Panc1 (cell line): ENCODE measurements at regions not wholly inside any gene's neighbourhood (a gene's known extent, or its start where the extent isn't known, plus 50 kb on each side); places are given as distances from the start of the nearest gene placed in this dataset.

Experiments used
- ATAC-seq: fragments of 200-7000 bp; cut with Tn5 transposase; 2 replicates; pipeline ENCODE4 v1.9.1; 2020; ENCODE audit warnings: mild to moderate bottlenecking, moderate library complexity
- BruUV-seq: library from RNA; stranded (reverse); fragments of 400-500 nt; replicated peaks from 2 replicates; lab custom pipeline; 2021; lab: Mats Ljungman, UMichigan
- CTCF ChIA-PET: fragments of 300-600 bp; sonication (Branson Sonifier 250); formaldehyde crosslinking; loops from one replicate; lab custom pipeline; 2022; ENCODE audit warnings: antibody characterized with exemption; lab: Charles Lee
- POLR2A ChIA-PET: fragments of 300-600 bp; sonication (Branson Sonifier 250); formaldehyde crosslinking; loops from one replicate; lab custom pipeline; 2022; ENCODE audit warnings: antibody characterized with exemption; lab: Charles Lee
- DNase-seq: peaks from one replicate; pipeline ENCODE4 v3.0.0-alpha.2; 2010; ENCODE audit warnings: low read depth, low spot score
- H3K27ac ChIP-seq: 2 replicates; pipeline ENCODE4 v1.5.1; 2011; ENCODE audit warnings: mild to moderate bottlenecking, low read length, inconsistent platforms
- H3K27me3 ChIP-seq: fragments of 200-500 bp; sonication (Bioruptor generic); 2 replicates; pipeline ENCODE4 v1.6.0; 2014; ENCODE audit warnings: low read length, inconsistent platforms; ENCODE audit not compliant: control insufficient read depth, insufficient read depth
- H3K36me3 ChIP-seq: fragments of 200-500 bp; sonication (Bioruptor generic); 2 replicates; pipeline ENCODE4 v1.5.1; 2014; ENCODE audit warnings: inconsistent platforms, mild to moderate bottlenecking, low read length, moderate library complexity; ENCODE audit not compliant: control insufficient read depth, insufficient read depth
- H3K4me1 ChIP-seq: 2 replicates; pipeline ENCODE4 v1.5.1; 2011; ENCODE audit warnings: inconsistent platforms, mild to moderate bottlenecking, low read length, moderate library complexity; ENCODE audit not compliant: control insufficient read depth, insufficient read depth
- H3K4me3 ChIP-seq, 2 experiments: 2 replicates each; pipeline ENCODE4 v1.5.1; 2011 to 2012; ENCODE audit warnings: low read depth in 2 of 2, low read length in 2 of 2, mild to moderate bottlenecking in 2 of 2, inconsistent platforms in 1 of 2, moderate library complexity in 1 of 2
- H3K9me3 ChIP-seq: fragments of 200-500 bp; sonication (Bioruptor generic); 2 replicates; pipeline ENCODE4 v1.5.1; 2014; ENCODE audit warnings: low read depth, mild to moderate bottlenecking, inconsistent platforms, low read length, moderate library complexity; ENCODE audit not compliant: control insufficient read depth, insufficient read depth
- POLR2AphosphoS5 ChIP-seq: IDR thresholded peaks from 2 replicates; pipeline ENCODE4 v1.6.1; 2012; ENCODE audit warnings: mild to moderate bottlenecking, low read depth, low read length, moderate library complexity
- SIN3A ChIP-seq: IDR thresholded peaks from 2 replicates; pipeline ENCODE4 v1.6.1; 2012; ENCODE audit warnings: low read depth, mild to moderate bottlenecking, low read length, moderate library complexity, borderline replicate concordance; ENCODE audit not compliant: insufficient read depth
- TCF7L2 ChIP-seq: IDR thresholded peaks from 2 replicates; pipeline ENCODE4 v1.6.1; 2011; ENCODE audit warnings: mild to moderate bottlenecking, low read depth, low read length, inconsistent platforms
- in situ Hi-C: cut with HindIII; loops from 2 replicates; pipeline ENCODE4 v1.10.0; 2016; ENCODE audit warnings: low sequenced_read_pairs, low pct_unique_long_range_greater_than_20kb
- intact Hi-C: fragments of 100-400 bp; cut with micrococcal nuclease; formaldehyde crosslinking; loops from one replicate; pipeline ENCODE4 v1.10.0; 2022; ENCODE audit not compliant: unreplicated experiment
- TF ChIP-seq, protein P1 (sequence below): fragments of 450-650 bp; IDR thresholded peaks from 2 replicates; pipeline ENCODE4 v1.5.1; 2017; ENCODE audit warnings: mild to moderate bottlenecking
- TF ChIP-seq, protein P2 (sequence below), 2 experiments: IDR thresholded peaks; 2 replicates each; pipeline ENCODE4 v1.6.1; 2011 to 2012; ENCODE audit warnings: low read depth in 2 of 2, control low read depth in 1 of 2, low read length in 1 of 2, mild to moderate bottlenecking in 1 of 2, moderate library complexity in 1 of 2; ENCODE audit not compliant: insufficient read depth in 1 of 2

DNA sequence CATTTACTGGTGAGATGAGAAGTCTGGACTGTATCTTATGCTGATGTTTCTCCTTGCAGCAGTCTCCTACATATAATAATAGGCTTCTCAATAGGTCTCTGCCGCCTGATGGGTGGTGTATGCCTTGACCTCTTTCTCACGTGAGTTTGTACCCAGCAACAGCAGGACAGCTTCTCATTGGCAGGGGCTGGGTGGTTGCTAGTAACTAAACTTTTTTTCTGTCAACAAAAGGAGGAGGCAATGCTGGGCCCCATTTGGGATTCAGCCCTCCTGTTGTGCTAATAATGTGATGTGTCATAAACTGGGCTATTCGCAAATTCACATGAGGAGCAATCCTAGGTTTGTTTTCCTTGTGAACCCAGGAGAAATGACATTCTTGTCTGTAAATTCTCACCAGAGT, 533.6 kb downstream of the GATA3 start:
- BruUV-seq, result no TSS peak
- DNase-seq (no peak), ATAC-seq (no peak)
- Histone ChIP-seq H3K4me3 (no peak overlapping the region), H3K27me3 (no peaks in the 10 kb centered on the region), H3K36me3 (no peaks in the 10 kb centered on the region), H3K9me3 (no peaks in the 10 kb centered on the region), H3K4me1 (no peaks in the 10 kb centered on the region), H3K27ac (no peak overlapping the region)
- TF ChIP-seq, protein P1, sequence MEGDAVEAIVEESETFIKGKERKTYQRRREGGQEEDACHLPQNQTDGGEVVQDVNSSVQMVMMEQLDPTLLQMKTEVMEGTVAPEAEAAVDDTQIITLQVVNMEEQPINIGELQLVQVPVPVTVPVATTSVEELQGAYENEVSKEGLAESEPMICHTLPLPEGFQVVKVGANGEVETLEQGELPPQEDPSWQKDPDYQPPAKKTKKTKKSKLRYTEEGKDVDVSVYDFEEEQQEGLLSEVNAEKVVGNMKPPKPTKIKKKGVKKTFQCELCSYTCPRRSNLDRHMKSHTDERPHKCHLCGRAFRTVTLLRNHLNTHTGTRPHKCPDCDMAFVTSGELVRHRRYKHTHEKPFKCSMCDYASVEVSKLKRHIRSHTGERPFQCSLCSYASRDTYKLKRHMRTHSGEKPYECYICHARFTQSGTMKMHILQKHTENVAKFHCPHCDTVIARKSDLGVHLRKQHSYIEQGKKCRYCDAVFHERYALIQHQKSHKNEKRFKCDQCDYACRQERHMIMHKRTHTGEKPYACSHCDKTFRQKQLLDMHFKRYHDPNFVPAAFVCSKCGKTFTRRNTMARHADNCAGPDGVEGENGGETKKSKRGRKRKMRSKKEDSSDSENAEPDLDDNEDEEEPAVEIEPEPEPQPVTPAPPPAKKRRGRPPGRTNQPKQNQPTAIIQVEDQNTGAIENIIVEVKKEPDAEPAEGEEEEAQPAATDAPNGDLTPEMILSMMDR, result no peak
- no peak for TF ChIP-seq POLR2AphosphoS5
- TF ChIP-seq TCF7L2, result no peak
- TF ChIP-seq, protein P2, sequence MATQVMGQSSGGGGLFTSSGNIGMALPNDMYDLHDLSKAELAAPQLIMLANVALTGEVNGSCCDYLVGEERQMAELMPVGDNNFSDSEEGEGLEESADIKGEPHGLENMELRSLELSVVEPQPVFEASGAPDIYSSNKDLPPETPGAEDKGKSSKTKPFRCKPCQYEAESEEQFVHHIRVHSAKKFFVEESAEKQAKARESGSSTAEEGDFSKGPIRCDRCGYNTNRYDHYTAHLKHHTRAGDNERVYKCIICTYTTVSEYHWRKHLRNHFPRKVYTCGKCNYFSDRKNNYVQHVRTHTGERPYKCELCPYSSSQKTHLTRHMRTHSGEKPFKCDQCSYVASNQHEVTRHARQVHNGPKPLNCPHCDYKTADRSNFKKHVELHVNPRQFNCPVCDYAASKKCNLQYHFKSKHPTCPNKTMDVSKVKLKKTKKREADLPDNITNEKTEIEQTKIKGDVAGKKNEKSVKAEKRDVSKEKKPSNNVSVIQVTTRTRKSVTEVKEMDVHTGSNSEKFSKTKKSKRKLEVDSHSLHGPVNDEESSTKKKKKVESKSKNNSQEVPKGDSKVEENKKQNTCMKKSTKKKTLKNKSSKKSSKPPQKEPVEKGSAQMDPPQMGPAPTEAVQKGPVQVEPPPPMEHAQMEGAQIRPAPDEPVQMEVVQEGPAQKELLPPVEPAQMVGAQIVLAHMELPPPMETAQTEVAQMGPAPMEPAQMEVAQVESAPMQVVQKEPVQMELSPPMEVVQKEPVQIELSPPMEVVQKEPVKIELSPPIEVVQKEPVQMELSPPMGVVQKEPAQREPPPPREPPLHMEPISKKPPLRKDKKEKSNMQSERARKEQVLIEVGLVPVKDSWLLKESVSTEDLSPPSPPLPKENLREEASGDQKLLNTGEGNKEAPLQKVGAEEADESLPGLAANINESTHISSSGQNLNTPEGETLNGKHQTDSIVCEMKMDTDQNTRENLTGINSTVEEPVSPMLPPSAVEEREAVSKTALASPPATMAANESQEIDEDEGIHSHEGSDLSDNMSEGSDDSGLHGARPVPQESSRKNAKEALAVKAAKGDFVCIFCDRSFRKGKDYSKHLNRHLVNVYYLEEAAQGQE (IDR thresholded peaks at IDR 0.05; ENCODE audit: insufficient read depth in 1 of 2, low read depth in 2 of 2, low read length in 1 of 2), result no peak
- no peak for TF ChIP-seq SIN3A
- CTCF ChIA-PET, result no interaction called here
- intact Hi-C loops (no loop called here), in situ Hi-C loops (no loop called here)
- POLR2A ChIA-PET, result no interaction called here

DNA sequence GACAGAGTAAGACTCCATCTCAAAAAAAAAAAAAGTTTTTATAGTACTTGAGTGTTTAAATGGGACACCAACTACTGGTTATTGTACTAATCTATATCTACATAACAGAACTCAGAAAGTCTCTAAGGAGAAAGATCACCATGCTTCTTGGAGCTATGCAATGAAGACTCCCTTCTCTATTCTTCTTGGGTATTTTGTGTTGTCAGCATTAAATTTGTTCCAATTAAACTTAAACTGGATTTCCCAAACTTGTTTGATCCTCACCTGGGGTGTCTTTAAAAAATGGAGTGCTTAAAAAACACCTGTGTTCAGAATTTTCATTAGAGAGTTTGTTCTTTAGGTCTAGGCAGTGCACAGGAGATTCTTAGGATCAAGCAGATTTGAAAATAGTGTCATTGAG, 536.0 kb downstream of the GATA3 start:
- CTCF ChIA-PET, result no interaction called here
- Histone ChIP-seq H3K36me3 (no peaks in the 10 kb centered on the region), H3K9me3 (no peaks in the 10 kb centered on the region), H3K27ac (no peak overlapping the region), H3K4me1 (no peaks in the 10 kb centered on the region), H3K27me3 (no peaks in the 10 kb centered on the region), H3K4me3 (no peak overlapping the region)
- in situ Hi-C loops (no loop called here), intact Hi-C loops (no loop called here)
- POLR2A ChIA-PET, result no interaction called here
- TF ChIP-seq, protein P2 (IDR thresholded peaks at IDR 0.05; ENCODE audit: insufficient read depth in 1 of 2, low read depth in 2 of 2, low read length in 1 of 2), result no peak
- no peak for TF ChIP-seq POLR2AphosphoS5
- no peak for TF ChIP-seq TCF7L2
- BruUV-seq, result no TSS peak
- ATAC-seq (no peak), DNase-seq (no peak)
